NCI-H524 (cell line): ENCODE measurements at regions not wholly inside any gene's neighbourhood (a gene's known extent, or its start where the extent isn't known, plus 50 kb on each side); places are given as distances from the start of the nearest gene placed in this dataset.

Source experiments
- DNase-seq, 2 experiments: peaks; one replicate each; lab custom pipeline; 2025; lab: John Stamatoyannopoulos, UW

DNA sequence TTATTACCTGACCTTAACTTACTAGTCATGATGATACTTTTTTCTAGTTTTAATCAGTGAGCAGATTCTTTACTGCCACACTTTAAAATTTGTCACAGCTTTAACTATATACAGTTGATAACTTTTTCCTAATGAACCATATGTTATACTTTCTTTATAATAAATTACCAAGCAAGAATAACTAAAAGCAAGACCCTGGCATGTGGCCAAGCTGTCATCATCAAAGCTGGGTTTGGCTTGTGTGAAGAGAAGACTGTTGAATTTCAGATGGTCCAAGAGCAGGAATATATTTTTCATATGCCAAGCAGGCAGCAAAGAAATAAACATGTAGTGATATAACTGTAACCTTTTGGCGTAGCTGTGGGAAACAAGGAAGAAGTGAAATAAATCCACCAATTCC, 93.5 kb downstream of the PUS7L start:
- no peak for DNase-seq

DNA sequence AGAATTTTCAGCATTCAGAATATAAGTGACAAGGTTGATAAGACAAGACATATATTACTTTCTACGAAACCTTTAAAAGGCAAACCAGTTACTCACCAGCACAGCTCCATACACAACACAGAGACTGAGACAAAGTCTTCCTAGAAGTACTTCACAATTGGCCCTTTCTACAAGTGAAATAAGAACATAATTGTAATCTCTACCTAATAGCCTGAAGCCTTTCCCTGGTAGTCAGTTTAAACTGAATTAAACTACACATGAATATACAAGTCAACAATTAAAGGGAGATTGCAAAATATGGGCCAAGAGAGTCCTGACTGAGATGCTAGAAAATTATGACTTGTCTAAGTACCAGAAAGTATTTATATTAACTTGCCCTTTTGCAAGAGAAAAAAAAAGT, 95.9 kb downstream of the PUS7L start:
- DNase-seq: no peak

DNA sequence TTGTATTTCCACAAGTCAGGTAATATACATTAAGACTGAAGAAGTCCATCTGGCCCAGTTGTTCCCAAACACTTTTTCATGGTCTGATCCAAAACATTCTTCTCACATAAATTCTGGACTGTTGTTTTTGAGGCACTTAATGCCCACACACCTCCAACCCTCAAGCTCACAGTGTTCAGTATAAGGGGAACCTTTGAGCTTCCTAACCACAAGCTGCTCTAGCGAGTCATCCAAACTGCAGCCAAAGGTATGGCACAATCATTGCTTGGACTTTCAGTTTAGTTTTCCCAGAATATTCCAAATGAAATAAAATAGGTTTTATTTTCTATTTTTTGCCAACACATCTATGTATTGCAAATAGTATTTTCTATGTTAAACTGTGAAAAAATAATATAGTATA, 103.0 kb downstream of the PUS7L start:
- DNase-seq: no peak

DNA sequence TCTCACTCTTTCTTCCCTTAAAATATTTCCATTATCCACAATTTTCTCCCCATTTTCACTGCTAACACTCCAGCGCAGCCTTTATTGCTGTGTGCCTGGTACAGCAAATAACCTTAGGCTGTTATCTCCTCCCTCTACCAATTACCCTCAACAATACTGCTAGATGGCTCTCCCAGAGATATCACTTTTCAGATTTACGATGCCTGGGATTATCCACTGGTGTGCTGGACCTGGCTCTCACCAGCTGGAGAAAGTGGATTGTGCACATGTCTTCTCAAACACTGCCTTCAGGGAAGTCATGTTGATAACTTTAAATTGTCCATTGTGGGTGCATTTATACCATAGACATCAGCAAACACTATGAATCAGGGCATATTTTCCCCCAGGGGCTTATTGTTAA, 101.9 kb upstream of the ADAMTS20 start:
- DNase-seq: peak in 1 of 2 experiments; percentile 44

DNA sequence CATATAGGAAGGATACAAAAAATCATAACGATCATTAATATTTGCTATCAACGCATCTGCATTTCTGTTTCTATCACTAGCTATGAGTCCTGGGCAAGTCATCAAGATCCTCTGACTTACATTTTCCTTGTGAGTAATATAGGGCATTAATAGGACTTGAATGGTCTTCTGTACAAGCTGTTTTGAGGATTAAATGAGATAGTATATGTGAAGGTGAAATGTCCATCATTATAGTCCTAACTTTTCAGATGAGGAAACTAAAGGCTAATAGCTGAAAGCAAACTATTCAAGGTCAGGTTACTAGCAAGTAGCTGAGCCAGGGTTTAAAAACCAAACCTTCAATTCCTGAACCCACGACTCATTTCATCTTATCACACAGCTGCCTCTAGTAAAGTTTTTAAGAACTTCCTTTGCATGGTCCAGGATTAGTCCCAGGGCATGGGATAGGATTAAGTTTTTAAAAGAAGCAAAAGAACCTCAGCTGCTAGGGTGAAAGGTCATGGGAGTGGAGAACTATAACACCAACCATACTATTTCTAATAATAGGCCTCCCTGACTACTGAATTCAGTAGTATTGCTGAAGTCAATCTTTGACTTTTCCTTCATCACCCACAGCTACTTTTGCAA, 101.4 kb upstream of the ADAMTS20 start:
- DNase-seq: no peak

DNA sequence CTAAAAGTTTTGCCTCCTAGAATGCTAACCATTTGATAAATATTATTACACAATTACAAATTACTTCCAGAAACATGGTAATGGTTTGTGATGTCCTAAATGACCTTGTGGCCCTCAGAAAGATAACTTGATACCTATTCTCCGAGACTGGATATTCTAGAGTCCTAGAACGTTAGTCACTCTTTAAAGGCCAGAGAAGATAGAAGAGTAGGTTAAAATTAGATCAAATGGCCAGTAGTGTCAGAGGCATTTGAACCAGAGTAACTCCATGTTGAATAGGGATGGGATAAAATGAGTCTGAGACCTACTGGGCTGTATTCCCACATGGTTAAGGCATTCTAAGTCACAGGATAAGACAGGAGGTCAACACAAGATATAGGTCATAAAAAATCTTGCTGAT, 96.6 kb upstream of the ADAMTS20 start:
- no peak for DNase-seq

DNA sequence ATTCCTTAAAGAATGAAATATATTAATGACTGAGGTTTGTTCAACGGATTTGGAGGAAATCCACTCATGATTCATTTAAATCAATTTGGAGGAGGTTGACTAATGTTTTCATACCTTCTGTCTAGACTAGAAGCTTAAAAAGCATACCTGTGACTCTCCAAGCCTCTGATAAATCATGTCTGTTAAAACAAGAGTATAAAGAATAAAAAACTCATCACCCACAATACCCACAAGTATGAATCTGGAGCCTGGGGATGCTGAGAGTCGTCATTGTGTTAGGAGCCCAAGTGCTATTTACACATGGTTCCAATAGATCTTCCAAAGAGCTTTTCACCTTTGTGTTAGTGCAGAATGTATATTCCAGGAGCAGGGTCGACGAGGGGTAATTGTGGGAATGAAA, 86.8 kb upstream of the ADAMTS20 start:
- DNase-seq: peak in 1 of 2 experiments; percentile 65

DNA sequence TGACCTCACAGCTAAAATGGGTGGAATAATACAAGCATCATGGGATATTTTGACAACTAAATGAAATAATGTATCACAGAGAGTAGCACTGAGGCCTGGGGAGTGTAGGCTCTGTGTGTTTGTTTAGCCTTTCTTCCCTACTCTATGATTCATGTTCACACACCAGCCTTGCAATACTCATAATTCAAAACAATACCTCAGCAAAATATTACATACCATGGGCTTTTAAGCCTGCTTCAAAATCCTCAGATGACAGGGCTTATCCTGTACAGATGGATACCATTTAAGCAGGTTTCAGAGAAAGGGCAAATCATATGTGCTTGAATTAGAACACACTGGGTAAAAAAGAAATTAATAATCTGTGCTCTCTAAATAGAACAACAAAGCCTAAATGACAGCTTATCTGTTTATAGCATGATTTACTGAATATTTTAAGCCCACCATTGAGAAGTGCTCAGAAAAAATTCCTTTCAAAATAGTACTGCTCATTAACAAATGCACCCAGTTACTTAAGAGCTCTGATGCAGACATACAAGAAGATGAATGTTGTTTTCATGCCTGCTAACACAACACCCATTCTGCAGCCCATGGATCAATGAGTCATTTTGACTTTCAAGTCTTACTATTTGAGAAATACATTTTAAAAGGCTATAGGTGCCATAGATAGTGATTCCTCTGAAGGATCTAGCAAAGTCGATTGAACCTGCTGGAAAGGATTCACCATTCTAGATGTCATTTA, 84.9 kb upstream of the ADAMTS20 start:
- DNase-seq: peak in 1 of 2 experiments; percentile 42

DNA sequence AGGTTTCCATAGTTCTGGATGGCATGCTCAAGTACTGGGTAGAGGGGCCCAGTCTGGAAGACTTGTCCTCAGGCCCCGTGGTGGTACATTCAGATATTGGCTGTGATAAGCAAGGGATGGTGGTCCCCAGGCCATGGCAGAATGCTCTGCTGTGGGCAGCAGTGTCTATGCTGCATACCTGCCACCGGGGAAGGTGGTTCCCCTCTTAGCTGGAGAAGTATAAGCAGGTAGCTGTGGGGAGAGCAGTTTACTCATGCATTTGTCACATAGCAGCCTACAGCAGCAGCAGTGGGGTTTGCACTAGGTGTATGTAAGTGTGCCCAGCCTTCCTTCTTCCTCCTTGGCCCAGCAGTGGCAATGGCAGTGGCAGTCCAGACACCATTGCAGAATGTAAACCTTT, 69.3 kb upstream of the ADAMTS20 start:
- no peak for DNase-seq

DNA sequence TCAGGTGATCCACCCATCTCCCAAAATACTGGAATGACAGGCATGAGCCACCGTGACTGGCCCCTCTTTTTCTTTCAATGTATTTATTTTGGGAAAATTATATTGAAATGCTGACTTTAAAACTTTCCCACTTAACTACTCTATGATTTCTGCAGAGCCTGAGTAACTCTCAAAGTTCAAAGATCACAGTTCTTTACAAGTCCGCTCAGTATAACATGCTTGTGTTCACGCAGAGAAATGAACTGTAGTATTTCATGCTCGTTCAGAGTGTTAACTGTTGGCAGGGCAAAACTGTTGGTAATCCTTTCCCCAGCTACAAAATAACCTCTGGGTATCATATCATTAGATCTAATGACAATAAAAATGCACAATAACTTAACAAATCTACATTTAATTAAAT, 50.7 kb upstream of the ADAMTS20 start:
- DNase-seq: no peak
